IMR-90 (cell line): ENCODE measurements at regions not wholly inside any gene's neighbourhood (a gene's known extent, or its start where the extent isn't known, plus 50 kb on each side); places are given as distances from the start of the nearest gene placed in this dataset.

Source experiments
- ATAC-seq: fragments of 200-7000 bp; cut with Tn5 transposase; 2 replicates; pipeline ENCODE4 v1.9.1; 2020; ENCODE audit warnings: low read depth, mild to moderate bottlenecking, moderate library complexity
- BruUV-seq: library from RNA; stranded (reverse); fragments of 400-500 nt; replicated peaks from 2 replicates; lab custom pipeline; 2021; lab: Mats Ljungman, UMichigan
- CTCF ChIA-PET: fragments of 300-600 bp; formaldehyde crosslinking; extraction: SDS; loops from one replicate; lab custom pipeline; 2021; ENCODE audit warnings: antibody characterized with exemption; lab: Yijun Ruan, JAX
- POLR2A ChIA-PET: fragments of 300-600 bp; sonication (Branson Sonifier 250); formaldehyde crosslinking; loops from one replicate; lab custom pipeline; 2022; ENCODE audit warnings: antibody characterized with exemption; ENCODE audit not compliant: unreplicated experiment; lab: Charles Lee
- DNase-seq: peaks from one replicate; pipeline ENCODE4 v3.0.0; 2013
- H2AFZ ChIP-seq: replicated peaks from 2 replicates; pipeline ENCODE3; 2013; ENCODE audit warnings: low read length, mild to moderate bottlenecking; ENCODE audit not compliant: poor library complexity
- H2AK5ac ChIP-seq: 2 replicates; pipeline ENCODE4 v1.6.1; 2013; ENCODE audit warnings: low read depth, low read length, inconsistent platforms
- H2AK9ac ChIP-seq: replicated peaks from 2 replicates; pipeline ENCODE3; 2013; ENCODE audit warnings: mild to moderate bottlenecking, low read depth, low read length, moderate library complexity; ENCODE audit not compliant: poor library complexity
- H2BK120ac ChIP-seq: 2 replicates; pipeline ENCODE4 v1.6.1; 2013; ENCODE audit warnings: low read depth, low read length, inconsistent platforms
- H2BK15ac ChIP-seq: 3 replicates; pipeline ENCODE4 v1.6.1; 2013; ENCODE audit warnings: low read depth, low read length, inconsistent platforms
- H2BK20ac ChIP-seq: 2 replicates; pipeline ENCODE4 v1.6.1; 2013; ENCODE audit warnings: low read depth, mild to moderate bottlenecking, inconsistent platforms, low read length, moderate library complexity
- H2BK5ac ChIP-seq: 2 replicates; pipeline ENCODE4 v1.6.1; 2013; ENCODE audit warnings: mild to moderate bottlenecking, low read depth, low read length, inconsistent platforms; ENCODE audit not compliant: poor library complexity, severe bottlenecking
- H3K14ac ChIP-seq: replicated peaks from 2 replicates; pipeline ENCODE4 v1.6.1; 2013; ENCODE audit warnings: low read depth, low read length, inconsistent platforms
- H3K18ac ChIP-seq: 2 replicates; pipeline ENCODE4 v1.6.1; 2013; ENCODE audit warnings: low read depth, low read length, control low read depth
- H3K23ac ChIP-seq: 2 replicates; pipeline ENCODE4 v1.6.1; 2013; ENCODE audit warnings: low read depth, low read length, inconsistent platforms
- H3K27ac ChIP-seq: 2 replicates; pipeline ENCODE4 v1.5.1; 2013; ENCODE audit warnings: mild to moderate bottlenecking, control low read depth, low read length; ENCODE audit not compliant: insufficient read depth
- H3K27me3 ChIP-seq: 2 replicates; pipeline ENCODE4 v1.6.1; 2013; ENCODE audit warnings: low read length; ENCODE audit not compliant: control insufficient read depth, insufficient read depth
- H3K36me3 ChIP-seq: 2 replicates; pipeline ENCODE4 v1.6.1; 2013; ENCODE audit warnings: low read length, mixed read lengths; ENCODE audit not compliant: control insufficient read depth, insufficient read depth
- H3K4ac ChIP-seq: 2 replicates; pipeline ENCODE4 v1.6.1; 2013; ENCODE audit warnings: low read depth, low read length, inconsistent platforms
- H3K4me1 ChIP-seq: 2 replicates; pipeline ENCODE4 v1.6.1; 2013; ENCODE audit warnings: low read length, mixed read lengths; ENCODE audit not compliant: control insufficient read depth, insufficient read depth
- H3K4me2 ChIP-seq: 2 replicates; pipeline ENCODE4 v1.6.1; 2013; ENCODE audit warnings: low read depth, mild to moderate bottlenecking, control low read depth, low read length, moderate library complexity
- H3K4me3 ChIP-seq: 2 replicates; pipeline ENCODE4 v1.5.1; 2013; ENCODE audit warnings: low read depth, mild to moderate bottlenecking, control low read depth, low read length, moderate library complexity; ENCODE audit not compliant: insufficient read depth
- H3K56ac ChIP-seq: 2 replicates; pipeline ENCODE4 v1.6.1; 2013; ENCODE audit warnings: low read length, inconsistent platforms; ENCODE audit not compliant: insufficient read depth; ENCODE audit errors: extremely low read depth
- H3K79me1 ChIP-seq, 2 experiments: 2 replicates each; pipeline ENCODE4 v1.6.1; 2013; ENCODE audit warnings: low read length in 2 of 2, inconsistent platforms in 1 of 2, low read depth in 1 of 2
- H3K9ac ChIP-seq: 2 replicates; pipeline ENCODE4 v1.6.1; 2013; ENCODE audit warnings: low read depth, low read length, control low read depth
- H3K9me1 ChIP-seq: 2 replicates; pipeline ENCODE4 v1.6.1; 2013; ENCODE audit warnings: low read length, inconsistent platforms; ENCODE audit not compliant: insufficient read depth
- H3K9me3 ChIP-seq: 2 replicates; pipeline ENCODE4 v1.6.1; 2013; ENCODE audit warnings: low read length; ENCODE audit not compliant: control insufficient read depth, insufficient read depth
- H4K20me1 ChIP-seq: 2 replicates; pipeline ENCODE4 v1.6.1; 2013; ENCODE audit warnings: low read length, inconsistent platforms; ENCODE audit not compliant: insufficient read depth
- H4K5ac ChIP-seq: 2 replicates; pipeline ENCODE4 v1.6.1; 2013; ENCODE audit warnings: mild to moderate bottlenecking, low read depth, low read length, control low read depth
- H4K8ac ChIP-seq, 2 experiments: 2 replicates each; pipeline ENCODE4 v1.6.1; 2013; ENCODE audit warnings: low read depth in 2 of 2, low read length in 2 of 2, control low read depth in 1 of 2, inconsistent platforms in 1 of 2
- H4K91ac ChIP-seq: 2 replicates; pipeline ENCODE4 v1.6.1; 2013; ENCODE audit warnings: low read depth, low read length, inconsistent platforms; ENCODE audit not compliant: insufficient read depth
- BHLHE40 ChIP-seq: fragments of 150-350 bp; IDR thresholded peaks from 2 replicates; pipeline ENCODE4 v1.6.1; 2016; ENCODE audit warnings: mild to moderate bottlenecking, low read depth, low read length
- CEBPB ChIP-seq: IDR thresholded peaks from 2 replicates; pipeline ENCODE4 v1.6.1; 2012; ENCODE audit warnings: low read depth, low read length, improper control_type of control experiment
- CHD1 ChIP-seq: IDR thresholded peaks from 2 replicates; pipeline ENCODE4 v1.6.1; 2012; ENCODE audit warnings: low read depth, low read length, improper control_type of control experiment
- CTCF ChIP-seq: conservative IDR thresholded peaks from 2 replicates; pipeline ENCODE4 v1.5.1; 2012; ENCODE audit warnings: mild to moderate bottlenecking, low read depth, low read length, improper control_type of control experiment
- ELK1 ChIP-seq: fragments of 150-350 bp; IDR thresholded peaks from 2 replicates; pipeline ENCODE4 v1.6.1; 2016; ENCODE audit warnings: low read depth, mild to moderate bottlenecking, low read length, moderate library complexity, borderline replicate concordance
- FOS ChIP-seq: fragments of 150-350 bp; IDR thresholded peaks from 2 replicates; pipeline ENCODE4 v1.6.1; 2016; ENCODE audit warnings: low read depth, low read length
- MAFK ChIP-seq: IDR thresholded peaks from 2 replicates; pipeline ENCODE4 v1.6.1; 2012; ENCODE audit warnings: low read depth, low read length, improper control_type of control experiment
- MAZ ChIP-seq: IDR thresholded peaks from 2 replicates; pipeline ENCODE4 v1.6.1; 2012; ENCODE audit warnings: low read depth, mild to moderate bottlenecking, low read length, improper control_type of control experiment, moderate library complexity, borderline replicate concordance
- MXI1 ChIP-seq: IDR thresholded peaks from 2 replicates; pipeline ENCODE4 v1.6.1; 2012; ENCODE audit warnings: low read depth, mild to moderate bottlenecking, low read length, moderate library complexity, borderline replicate concordance
- NFE2L2 ChIP-seq: fragments of 150-350 bp; IDR thresholded peaks from 2 replicates; pipeline ENCODE4 v1.6.1; 2016; ENCODE audit warnings: low read depth, mild to moderate bottlenecking, low read length
- POLR2A ChIP-seq: IDR thresholded peaks from 2 replicates; pipeline ENCODE4 v1.6.1; 2012; ENCODE audit warnings: mild to moderate bottlenecking, low read depth, low read length
- RAD21 ChIP-seq: IDR thresholded peaks from 2 replicates; pipeline ENCODE4 v1.6.1; 2012; ENCODE audit warnings: low read length, improper control_type of control experiment
- RCOR1 ChIP-seq: IDR thresholded peaks from 2 replicates; pipeline ENCODE4 v1.6.1; 2012; ENCODE audit warnings: mild to moderate bottlenecking, low read length, improper control_type of control experiment; ENCODE audit not compliant: insufficient replicate concordance
- RFX5 ChIP-seq: IDR thresholded peaks from 2 replicates; pipeline ENCODE4 v1.8.0; 2012; ENCODE audit warnings: low read depth, mild to moderate bottlenecking, low read length, moderate library complexity
- SMC3 ChIP-seq: fragments of 150-350 bp; IDR thresholded peaks from 2 replicates; pipeline ENCODE4 v1.6.1; 2016; ENCODE audit warnings: low read depth, mild to moderate bottlenecking, antibody characterized with exemption, low read length, moderate library complexity
- USF2 ChIP-seq: fragments of 150-350 bp; IDR thresholded peaks from 2 replicates; pipeline ENCODE4 v1.6.1; 2017; ENCODE audit warnings: mild to moderate bottlenecking, antibody characterized with exemption, low read length, low read depth
- WGBS, 2 experiments: methylation state at CpG; one replicate each; pipeline versions ENCODE4 v1.1.5 to v1.1.7; 2013; ENCODE audit warnings: missing lambda C conversion rate in 2 of 2; ENCODE audit not compliant: insufficient read length in 1 of 2; ENCODE audit errors: extremely low coverage in 2 of 2; 5-methylcytosine and 5-hydroxymethylcytosine counted together
- dilution Hi-C: fragments of 300-500 bp; cut with HindIII; formaldehyde crosslinking; loops from one replicate; pipeline ENCODE4 v1.14.3; 2018; ENCODE audit warnings: low sequenced_read_pairs; ENCODE audit not compliant: unreplicated experiment
- in situ Hi-C: fragments of 300-500 bp; cut with MboI; formaldehyde crosslinking; loops from 3 replicates; pipeline ENCODE4 v1.14.3; 2019; ENCODE audit warnings: low sequenced_read_pairs, inconsistent platforms, mixed read lengths
- intact Hi-C: fragments of 100-400 bp; cut with micrococcal nuclease; formaldehyde crosslinking; loops from 2 replicates; pipeline ENCODE4 v1.10.0; 2022

- Histone ChIP-seq H3K9me3 (no peaks in the 10 kb centered on the region), H3K4me2 (no peak overlapping the region), H2AFZ (no peak overlapping the region), H3K79me1 (no peaks in the 10 kb centered on the region), H3K14ac (no peak overlapping the region), H3K4me3 (no peak overlapping the region), H3K27ac (no peak overlapping the region), H3K56ac (no peak overlapping the region), H4K91ac (no peak overlapping the region), H3K9ac (no peak overlapping the region), H3K9me1 (no peaks in the 10 kb centered on the region), H4K20me1 (no peaks in the 10 kb centered on the region), H2BK5ac (no peak overlapping the region), H3K23ac (no peak overlapping the region), H2AK9ac (no peak overlapping the region), H2BK120ac (no peak overlapping the region), H2BK15ac (no peak overlapping the region), H3K27me3 (no peaks in the 10 kb centered on the region), H3K4me1 (no peaks in the 10 kb centered on the region), H4K5ac (no peak overlapping the region), H2AK5ac (no peak overlapping the region), H3K18ac (no peak overlapping the region), H2BK20ac (no peak overlapping the region), H4K8ac (no peak overlapping the region), H3K36me3 (no peaks in the 10 kb centered on the region), H3K4ac (no peak overlapping the region)
- ATAC-seq (no peak), DNase-seq (no peak)
- no CpG with 5 or more reads among the region's 6 CpGs for WGBS, 2 experiments
- intact Hi-C loops, result no loop called here
- TF ChIP-seq FOS (no peak), USF2 (no peak), POLR2A (no peak), RAD21 (no peak), MAFK (no peak), NFE2L2 (no peak), RFX5 (no peak), RCOR1 (no peak), CTCF (no peak), MAZ (no peak), ELK1 (no peak), MXI1 (no peak), CHD1 (no peak), CEBPB (no peak), BHLHE40 (no peak), SMC3 (no peak)
- dilution Hi-C loops, result no loop called here
- in situ Hi-C loops, result no loop called here
- CTCF ChIA-PET, result interaction anchor here (0.6 kb wide), 1 partner anchor 71 kb away, joined by 5 read pairs; no protein-coding TSS in a partner anchor
- POLR2A ChIA-PET, result no interaction called here
- BruUV-seq, result no TSS peak
Measured at GRCh38 chr6:159532155-159532554, 160.9 kb downstream of the SOD2 start.
